HG03442 (cell line): ENCODE measurements at regions not wholly inside any gene's neighbourhood (a gene's known extent, or its start where the extent isn't known, plus 50 kb on each side); places are given as distances from the start of the nearest gene placed in this dataset.

ENCODE experiments used
- ATAC-seq: cut with Tn5 transposase; IDR thresholded peaks from one replicate; pipeline ENCODE4 v1.9.1; 2021; ENCODE audit warnings: mild to moderate bottlenecking, moderate library complexity; ENCODE audit not compliant: unreplicated experiment

DNA sequence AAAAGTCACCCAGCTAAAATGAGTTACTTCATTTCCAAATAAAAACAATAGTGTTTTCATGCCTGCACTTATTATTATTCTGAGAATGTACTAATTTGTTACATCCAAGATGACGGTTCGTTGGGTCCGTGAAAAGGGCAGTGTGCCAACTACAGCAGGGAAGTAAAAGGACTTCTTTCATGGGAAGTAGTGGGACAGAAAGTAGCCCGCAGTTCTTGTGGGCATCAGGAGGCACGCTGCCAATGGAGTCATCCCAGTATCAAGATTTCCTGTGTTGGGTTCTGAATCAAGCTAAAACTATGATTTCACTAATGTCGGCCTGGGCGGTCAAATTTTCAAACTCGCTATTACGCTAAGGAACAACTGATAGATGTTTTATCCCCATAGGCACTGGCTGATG, 254.5 kb upstream of the SOX2 start:
- no peak for ATAC-seq

DNA sequence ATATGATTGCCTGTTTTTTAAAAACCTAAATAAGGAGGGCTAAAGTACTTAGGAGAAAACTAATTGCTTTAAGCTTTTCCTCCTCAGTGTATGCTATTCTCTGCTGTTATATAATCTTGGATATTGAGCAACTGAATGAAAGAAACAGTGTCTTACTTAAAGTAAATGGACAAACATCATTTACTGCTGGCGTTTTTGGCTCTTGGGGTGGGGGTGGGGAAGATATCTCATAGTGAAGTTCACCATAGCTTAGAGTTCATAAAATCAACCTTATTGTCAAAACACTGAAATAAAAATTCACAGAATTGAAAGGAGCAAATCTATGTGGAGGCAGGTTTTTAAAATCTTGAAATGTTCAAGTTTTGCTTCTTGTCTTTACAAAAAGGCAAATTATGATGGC, 256.4 kb upstream of the SOX2 start:
- ATAC-seq, result no peak

DNA sequence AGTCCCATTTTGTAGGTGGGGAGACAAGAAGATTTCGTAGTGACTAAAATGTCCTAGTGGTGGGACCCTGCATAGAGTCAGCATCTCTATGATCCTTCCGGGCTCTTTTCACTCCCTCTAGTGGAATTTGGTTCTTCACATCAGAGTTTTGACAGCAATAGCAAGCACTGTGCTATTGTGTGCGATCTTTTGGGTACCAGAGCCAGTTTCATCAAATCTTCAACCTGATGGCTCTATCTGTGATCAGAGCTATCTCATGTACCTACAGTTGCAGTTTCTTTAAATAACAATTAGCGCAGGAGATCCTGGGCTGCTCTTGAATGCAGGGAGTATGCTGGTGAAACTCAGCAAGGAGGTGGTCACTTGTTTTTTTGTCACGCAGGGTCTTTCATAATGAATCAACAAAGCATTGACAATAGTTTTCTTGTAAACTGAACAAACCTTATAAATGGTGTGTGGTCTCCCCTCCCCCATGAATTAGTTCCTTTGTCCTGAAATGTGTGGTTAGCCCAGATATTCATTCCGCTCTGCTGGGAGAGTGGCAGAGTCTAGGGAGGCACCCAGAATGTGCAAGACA, 257.2 kb upstream of the SOX2 start:
- no peak for ATAC-seq

DNA sequence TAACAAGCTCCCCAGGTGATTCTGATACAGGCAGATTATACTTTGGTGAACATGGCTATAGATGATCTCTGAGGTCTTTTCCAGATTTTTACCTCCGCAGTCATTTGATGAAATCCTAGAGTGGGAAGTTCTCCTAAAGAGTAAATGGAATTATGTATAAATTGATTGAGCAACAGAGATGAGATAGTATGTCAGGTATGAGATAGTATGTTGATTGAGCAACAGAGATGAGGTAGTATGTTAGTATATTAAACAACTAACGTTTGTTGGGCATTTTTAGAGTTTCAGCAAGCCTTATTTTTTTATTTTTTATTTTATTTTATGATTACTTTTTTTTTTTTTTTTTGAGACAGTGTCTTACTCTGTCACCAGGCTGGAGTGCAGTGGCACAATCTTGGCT, 265.0 kb upstream of the SOX2 start:
- no peak for ATAC-seq

DNA sequence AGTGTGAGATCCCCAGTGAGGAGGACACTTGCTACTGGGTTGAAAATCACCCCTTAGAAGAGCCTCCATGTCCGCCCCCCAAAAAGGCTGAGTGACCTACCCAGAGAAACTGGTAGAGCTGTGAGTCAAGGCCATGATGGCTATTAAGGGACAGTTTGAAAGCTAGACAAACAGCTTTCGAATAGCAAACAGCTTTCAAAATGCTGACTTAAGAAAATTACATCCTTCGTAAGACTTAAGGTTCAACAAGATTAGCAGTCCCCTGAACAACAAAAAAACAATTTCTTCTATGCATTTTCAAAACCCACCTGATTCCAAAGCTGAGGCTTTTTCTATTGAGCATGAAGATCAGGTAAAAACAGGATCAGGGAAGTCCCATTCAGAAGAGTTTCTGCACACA, 269.7 kb upstream of the SOX2 start:
- no peak for ATAC-seq

DNA sequence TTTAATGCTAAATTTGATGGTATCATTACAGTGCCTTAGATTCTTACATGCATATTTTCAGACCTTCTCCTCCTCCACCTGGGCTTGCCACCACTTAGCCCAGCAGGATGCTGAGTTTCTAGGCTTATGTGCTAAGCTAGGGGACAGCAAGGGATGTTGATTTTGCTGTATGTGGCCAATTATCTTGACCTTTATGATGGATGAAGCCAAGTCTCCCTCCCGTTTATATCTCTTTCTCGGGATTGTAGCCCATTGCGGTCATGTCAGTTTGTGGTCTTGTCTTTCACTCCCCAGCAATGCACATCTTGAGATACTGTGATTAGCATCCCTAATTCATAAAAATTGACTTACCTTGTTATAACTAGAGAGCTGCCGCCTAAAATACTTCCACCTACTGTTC, 278.7 kb upstream of the SOX2 start:
- no peak for ATAC-seq

DNA sequence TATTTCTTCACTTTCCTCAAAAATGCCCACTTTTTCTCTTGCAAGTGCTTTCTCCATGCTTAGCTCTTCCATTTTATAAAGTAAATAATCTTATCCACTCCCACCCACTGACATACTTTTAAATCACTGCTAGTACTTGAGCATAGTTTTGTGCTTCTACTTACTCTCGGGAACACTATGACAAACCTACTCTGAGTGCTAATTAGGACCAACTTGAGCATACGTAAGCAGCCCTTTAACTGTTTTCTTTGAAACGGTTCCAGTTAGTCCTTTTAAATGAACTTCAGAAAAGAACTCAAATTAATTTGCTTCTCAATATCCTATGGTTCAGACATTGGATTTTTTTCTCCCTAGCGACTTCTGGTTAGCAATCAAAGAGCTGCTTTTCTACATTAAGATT, 280.0 kb upstream of the SOX2 start:
- ATAC-seq, result no peak

DNA sequence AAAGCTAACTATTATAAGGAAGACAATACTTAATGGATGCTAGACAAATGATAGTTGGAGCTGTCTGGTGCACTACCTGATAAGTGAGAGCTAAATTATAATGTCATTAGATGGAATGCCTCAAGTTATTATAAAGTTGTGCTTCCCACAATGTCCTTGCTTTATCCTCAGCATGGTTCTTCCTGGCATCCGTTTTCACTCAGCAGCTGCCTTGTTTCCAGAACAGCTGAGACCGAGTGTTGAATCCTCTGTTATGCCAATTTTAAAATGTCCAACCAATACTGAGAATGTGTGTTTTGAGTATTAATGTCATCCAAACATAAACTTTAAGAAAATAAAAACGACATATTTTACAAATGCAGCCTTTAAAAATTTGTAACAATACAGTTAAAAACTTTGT, 286.7 kb upstream of the SOX2 start:
- no peak for ATAC-seq

DNA sequence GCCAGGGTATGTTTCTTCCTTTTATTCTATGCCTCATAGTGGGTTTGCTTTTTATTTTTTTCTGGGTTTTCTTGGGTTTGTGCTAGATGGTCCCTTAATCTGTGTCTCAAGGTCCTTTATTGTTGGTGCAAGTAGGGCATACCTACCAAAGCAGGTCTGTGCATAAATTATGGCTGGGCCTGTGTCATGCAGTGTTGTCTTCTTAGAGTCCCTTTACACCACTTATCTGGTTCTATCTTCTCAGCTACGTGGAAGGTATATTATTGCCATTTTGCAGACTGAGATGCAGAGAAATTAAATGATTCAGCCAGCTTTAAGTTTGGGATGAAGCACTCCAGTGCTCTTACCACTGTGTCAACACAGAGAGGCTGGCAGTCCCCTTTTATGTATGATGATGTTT, 293.5 kb upstream of the SOX2 start:
- ATAC-seq, result no peak

DNA sequence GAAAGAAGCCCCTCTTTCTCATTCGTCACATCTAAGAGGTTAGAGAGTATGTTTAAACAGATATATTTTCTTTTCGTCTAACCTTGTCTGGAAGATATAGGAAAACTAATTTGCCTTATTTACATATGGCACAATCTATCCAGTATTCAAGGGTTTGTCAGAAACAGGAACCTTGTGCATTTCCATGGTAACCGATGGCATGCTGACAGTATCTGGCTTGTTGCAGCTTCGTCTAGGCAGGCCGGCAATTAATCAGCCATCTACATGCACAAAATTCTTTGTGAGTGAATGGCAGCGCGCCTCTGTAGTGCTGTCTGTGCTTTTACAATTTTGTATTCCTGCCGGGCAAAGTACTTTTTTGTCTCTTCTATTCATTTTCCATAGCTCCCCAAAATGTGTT, 294.0 kb upstream of the SOX2 start:
- no peak for ATAC-seq

DNA sequence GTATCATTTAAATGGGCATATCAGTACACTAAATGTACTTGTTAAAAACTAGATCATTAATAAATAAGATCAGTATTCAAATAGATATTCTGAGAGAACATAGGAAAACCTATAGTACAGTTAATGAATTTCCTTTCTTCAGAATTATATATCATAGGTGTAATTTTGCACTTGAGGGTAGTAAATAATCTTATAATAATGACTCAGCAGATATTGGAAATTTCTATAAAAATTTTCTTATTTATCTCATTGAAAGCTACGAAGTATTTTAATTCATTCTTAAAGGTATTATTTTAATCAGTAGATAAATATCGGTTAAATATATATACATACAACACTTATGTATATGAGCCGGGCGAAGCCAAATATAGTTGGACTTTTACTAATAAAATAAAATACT, 300.9 kb upstream of the SOX2 start:
- no peak for ATAC-seq

DNA sequence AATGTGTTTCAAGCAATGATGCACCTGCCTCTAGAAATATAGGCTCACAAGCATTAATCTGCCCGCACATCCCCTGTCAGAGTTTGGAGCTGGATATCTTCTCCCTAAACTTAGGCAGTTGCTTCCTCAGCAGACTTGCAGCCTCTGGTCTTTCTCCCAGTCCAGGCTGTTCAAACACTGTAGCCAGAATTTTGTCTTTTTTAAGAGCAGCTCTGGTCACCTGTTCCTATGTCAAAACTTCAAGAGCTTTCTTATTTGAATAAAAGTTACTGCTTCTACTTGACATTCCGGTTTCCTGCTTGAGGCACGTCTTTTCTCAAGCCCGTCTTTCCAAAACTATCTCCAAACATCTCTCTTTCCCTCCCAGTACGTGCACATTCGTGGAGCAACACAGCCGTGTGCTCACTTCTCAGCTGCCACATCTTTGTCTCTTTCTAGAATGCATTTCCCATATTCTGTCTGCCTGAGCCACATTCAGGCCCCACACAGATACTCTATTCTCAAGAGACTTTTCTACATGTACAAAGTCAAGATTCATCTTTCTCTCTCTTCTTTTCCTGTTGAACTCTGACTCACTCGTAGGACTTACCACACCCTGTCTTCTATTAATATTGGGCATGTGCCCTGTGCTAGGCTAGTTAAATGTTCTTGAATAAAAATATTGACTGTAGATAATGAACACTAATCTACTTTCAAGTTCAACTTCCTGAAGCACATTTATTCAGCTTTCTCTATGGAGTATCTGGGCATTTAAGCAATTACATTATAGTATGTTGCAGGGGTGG, 307.7 kb upstream of the SOX2 start:
- no peak for ATAC-seq

DNA sequence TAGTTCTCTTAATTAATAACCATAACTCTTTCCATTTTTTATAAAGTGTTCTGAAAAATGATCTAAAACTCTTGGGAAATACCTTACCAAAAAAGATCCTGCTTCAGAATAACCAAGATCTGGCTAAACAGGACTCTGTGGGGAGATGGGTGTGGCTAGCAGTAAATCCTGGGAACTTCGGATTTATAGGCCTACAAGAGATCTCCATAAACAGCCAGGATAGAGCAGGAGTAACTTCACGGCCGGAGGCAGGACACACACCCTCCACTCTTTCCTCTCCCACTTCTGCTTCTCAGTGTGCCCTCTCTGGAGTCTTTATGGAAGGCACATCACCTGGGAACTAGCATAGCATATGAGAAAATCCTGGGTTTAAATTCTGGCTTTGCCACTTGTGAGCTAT, 309.4 kb upstream of the SOX2 start:
- ATAC-seq, result no peak

DNA sequence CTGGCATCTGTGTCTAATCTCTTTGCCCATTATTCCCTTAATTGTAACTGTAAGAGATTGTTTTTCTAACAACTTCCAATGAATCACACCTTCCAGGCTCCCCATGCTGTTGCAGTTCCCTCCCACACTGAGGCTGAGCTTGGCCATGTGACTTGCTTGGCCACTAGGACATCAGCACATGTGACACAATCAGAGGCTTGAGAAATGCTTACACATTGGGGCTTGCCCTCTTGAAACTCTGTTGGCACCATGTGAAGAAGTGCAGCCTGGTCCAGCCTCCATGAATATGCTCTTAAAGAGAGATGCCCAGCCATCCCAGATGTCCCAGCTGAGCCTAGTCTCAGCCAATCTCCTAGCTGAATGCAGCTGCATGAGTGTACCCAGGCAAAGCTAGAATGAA, 326.8 kb upstream of the SOX2 start:
- ATAC-seq, result no peak

DNA sequence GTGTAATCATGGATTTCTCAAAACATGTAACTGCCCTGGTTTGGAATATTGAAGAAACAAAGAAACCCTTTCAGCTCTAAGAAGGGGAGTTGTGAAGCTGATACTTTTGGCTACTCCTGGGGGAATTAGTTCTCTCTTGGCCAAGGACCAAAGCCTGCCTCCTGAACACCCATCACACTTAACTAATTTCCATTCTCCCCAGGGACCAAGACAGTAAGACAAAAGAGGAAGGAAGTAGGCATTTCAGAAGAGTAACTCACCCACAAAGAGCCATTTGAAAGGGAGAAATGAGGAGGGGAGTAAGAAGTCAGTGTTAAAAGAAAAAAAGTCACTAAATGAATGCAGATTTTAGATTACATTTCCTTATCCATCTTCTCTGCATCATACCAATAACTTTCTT, 328.0 kb upstream of the SOX2 start:
- no peak for ATAC-seq

DNA sequence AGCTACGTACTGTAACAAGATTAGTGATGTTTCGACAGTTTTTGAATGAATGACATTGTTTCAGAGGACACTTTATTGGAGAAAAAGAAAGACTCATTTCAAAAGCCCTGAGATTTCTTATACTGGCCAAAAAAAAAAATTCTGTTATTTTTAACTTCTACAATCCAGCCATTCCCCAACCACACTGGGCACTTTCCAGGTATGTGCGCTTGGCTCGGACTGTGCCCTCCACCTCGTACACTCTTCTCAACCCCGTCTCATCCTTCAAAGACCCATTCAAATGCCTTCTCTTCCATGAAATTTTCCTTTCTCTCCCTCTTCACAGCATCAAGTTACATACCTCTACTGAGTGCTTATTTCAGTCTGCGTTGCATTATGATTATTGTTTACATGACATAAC, 328.5 kb upstream of the SOX2 start:
- no peak for ATAC-seq

DNA sequence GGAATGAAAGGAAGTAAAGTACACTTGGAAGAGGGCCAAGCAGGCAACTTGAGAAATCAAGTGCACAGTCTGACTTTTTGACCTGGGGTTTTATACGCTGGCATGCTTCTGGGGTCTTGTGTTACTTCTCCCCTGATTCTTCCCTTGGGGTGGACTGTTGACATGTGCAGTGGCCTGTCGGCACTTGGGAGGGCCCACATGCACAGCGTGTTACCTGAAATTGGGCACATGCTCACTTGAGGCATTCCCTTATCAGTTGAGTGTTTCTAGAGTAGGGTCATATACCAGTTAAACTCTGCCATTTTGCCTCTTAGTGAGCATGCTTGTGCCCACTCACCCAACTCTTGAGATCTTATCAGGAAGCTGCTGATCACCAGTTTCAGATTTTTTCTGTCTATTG, 329.1 kb upstream of the SOX2 start:
- no peak for ATAC-seq

DNA sequence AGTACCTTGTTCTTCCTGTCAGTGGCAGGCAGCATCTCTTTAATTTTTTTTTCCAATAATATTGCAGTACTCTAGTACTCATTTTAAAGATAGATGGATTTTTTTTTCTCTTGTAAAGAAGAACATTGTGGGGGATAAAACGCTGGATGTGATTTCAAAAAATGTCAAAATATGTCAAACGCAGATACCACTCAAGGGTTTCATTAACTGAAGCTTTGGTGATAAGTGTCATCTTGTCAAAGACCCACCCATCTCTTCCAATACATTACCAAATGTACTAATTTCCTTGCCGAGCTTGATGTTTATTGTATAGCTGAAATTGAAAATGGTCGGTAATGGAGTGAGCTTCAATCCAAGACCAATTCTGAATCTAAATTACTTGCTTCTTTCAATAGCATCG, 332.4 kb upstream of the SOX2 start:
- ATAC-seq, result no peak

DNA sequence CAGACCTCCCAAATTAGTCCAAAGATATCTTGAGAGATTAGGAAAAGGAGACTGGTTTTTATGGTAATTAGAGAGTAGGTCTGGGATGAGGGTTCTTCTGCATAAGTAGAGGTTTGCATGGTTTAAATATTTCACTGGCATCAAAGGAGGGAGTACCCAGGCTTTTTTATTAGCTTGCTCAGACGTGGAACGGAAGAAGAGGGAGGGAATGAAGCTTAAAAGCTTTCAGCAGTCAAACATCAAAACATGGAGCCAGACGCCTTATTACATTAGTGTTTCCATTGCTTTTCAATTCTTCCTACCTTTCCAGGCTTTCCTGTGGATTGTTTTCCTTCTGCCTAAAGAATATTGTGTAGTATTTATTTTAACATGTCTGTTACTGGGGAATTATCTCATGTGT, 342.1 kb upstream of the SOX2 start:
- no peak for ATAC-seq

DNA sequence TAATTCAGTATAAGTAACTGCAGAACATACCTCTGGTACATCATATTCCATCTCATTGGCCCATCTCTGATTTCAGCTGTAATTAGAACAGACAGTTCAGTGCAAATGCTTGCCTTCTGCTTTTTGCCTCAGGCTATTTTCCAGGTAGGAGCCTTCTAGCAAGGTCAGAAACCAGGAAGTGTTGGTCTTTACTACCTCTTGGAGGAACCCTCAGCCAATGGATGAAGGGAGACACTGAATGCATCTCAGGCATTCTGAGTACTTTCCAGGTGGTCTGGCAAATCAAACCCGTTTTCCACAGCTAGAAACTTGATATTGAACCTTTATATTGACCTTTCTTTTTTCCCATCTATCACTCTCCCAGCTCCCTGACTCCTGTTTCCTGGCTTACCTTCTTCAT, 348.5 kb upstream of the SOX2 start:
- ATAC-seq, result no peak

DNA sequence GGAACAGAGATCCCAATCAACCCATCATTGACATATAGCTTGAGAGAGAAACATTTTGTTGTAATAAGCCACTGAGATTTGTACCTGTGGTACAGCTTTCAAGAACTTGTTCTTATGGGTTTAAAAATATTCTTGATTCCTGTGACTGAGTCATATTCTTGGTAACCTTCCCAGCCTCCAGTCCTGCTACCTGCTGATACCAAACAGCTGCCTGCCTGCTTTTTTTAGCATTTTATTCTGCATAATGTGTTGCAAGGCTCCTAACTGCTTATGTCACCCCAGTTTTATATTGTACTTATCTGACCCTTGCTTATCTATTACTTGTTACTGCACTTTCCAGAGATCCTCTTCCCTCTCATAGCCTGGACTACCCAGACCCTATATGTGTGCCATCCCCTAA, 349.3 kb upstream of the SOX2 start:
- no peak for ATAC-seq

DNA sequence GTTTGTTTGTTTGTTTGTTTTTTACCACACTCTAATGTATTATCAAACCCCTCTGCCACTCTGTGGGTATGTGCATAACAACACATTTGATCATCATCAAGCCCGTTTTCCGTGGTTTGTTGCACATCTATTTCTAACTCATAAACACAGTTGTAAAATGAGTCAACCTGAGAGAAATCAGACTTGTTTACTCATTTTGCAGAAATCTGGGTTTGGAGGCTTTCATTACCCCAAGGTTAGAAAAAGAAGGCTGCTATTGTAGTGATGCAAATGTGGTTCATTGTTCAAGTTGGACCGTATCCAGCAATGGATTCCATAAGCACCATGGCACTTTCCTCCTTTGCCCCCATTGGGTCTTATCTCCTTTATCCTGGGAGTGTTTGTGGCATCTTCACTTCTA, 353.2 kb upstream of the SOX2 start:
- ATAC-seq, result peak; percentile 86

DNA sequence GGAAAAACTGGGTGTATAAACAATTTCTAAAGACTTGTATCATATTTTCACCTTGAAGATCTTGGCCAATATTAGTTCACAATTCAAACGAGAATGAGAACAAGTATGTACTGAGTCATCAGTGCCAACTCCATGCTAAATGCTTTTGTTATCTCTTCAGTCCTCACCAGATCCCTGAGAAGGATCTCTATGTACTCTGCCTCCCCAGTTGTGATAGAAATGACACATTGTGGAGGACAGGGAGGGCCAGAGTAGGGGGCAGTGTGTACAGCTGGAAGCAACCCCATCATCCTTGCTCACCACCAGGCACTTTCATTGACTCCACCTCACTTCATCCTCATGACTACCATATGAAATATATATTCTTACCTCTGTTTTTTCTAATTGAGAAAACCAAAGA, 353.7 kb upstream of the SOX2 start:
- ATAC-seq, result no peak
